Fibroblast of lung (primary cell): ENCODE measurements at regions not wholly inside any gene's neighbourhood (a gene's known extent, or its start where the extent isn't known, plus 50 kb on each side); places are given as distances from the start of the nearest gene placed in this dataset.

Experiments used
- CTCF ChIP-seq, 2 donors: IDR thresholded peaks in 1 of 2; conservative IDR thresholded peaks in 1 of 2; 1 replicate in 1 of 2; 2 replicates in 1 of 2; pipeline ENCODE4 v1.5.1; 2011 to 2012; ENCODE audit warnings: low read length in 2 of 2, control low read depth in 1 of 2, inconsistent platforms in 1 of 2, low read depth in 1 of 2, mild to moderate bottlenecking in 1 of 2
- EZH2 ChIP-seq: IDR thresholded peaks from 2 replicates; pipeline ENCODE4 v1.5.1; 2012; ENCODE audit warnings: low read length, control low read depth, mild to moderate bottlenecking; ENCODE audit errors: missing control alignments

DNA sequence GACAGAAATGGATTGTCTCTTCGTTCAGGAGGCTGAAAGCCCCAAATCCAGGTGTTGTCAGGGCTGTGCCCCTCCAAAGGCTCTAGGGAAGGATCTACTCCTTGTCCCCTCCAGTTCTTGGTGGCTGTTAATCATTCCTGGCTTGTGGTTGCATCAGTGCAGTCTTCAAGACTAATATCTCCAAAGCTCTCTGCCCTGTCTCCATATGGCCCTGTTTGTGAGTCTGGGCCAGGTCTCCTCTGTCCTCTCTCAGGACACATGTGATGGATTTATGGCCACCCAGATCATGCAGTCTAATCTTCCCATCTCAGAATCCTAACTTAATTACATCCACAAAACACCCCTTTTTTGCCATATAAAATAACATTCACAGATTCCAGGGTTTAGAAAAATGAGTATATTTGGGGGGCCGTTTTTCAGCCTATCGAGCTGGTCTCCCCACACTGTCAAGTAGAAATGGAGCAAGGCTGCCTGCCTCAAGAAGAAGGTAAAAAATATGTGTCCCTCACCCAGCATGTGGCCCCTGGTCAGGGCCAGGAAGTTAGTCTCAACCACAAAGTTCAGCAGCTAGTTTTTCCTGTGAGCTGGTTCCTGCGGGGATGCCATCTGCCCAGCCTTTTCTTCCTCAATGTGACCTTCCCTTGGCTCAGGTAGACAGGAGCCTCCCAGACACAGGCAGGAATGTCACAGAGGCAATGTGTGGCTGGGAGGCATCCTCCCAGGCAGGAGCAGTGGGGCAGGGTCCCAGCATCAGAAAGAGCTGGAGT is 509.4 kb downstream of the IRX1 start:
- TF ChIP-seq EZH2 (no peak), CTCF (conservative IDR thresholded peaks at IDR 0.05 in 1 of 2, IDR thresholded peaks at IDR 0.05 in 1 of 2; ENCODE audit: low read depth in 1 of 2, low read length in 2 of 2) (no peak)
